Lung microvascular endothelial cell (primary cell): ENCODE measurements at regions not wholly inside any gene's neighbourhood (a gene's known extent, or its start where the extent isn't known, plus 50 kb on each side); places are given as distances from the start of the nearest gene placed in this dataset.

Experiments
- DNase-seq, 2 donors: peaks; one replicate each; pipeline versions ENCODE4 v3.0.0 to v3.0.0-alpha.2; 2010; ENCODE audit warnings: low read depth in 2 of 2

DNA sequence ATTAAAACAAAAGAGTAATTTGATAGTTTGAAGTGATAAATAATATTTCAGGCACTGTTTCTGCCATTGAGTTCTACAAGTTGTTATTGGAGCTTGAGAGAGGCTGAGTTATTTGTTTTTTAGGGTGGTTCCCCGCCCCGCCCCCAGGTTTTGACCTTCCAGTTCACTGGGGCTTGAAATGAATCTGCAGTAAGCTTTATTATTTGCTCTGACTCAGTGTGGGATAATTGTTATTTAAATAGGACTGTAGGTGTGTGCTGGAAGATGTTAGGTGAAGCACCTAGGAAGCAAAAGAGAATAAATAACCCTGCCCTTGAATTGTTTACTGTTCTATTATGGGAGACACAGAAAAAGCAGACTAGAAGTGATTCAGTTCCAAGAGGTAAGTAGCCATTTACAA is 81.2 kb upstream of the KCNIP4 start:
- no peak for DNase-seq

DNA sequence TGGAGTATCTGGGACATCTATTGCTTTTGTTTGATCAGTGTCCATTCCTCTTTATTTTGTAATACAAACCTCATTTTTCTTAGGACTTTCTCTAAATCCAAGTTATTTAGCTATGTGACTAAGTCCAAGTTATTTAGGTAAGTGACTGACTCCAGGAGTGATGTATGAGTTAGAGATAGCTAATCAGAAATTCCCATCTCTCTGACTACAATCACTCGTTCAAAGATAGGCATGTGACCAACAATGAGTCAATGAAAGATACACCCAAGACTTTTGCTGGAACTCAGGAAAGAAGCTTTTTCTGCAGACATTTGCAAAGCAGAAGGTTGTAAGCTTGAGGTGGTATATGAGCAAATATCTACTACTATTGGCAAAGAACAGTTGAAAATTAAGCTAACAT is 72.5 kb upstream of the KCNIP4 start:
- no peak for DNase-seq

DNA sequence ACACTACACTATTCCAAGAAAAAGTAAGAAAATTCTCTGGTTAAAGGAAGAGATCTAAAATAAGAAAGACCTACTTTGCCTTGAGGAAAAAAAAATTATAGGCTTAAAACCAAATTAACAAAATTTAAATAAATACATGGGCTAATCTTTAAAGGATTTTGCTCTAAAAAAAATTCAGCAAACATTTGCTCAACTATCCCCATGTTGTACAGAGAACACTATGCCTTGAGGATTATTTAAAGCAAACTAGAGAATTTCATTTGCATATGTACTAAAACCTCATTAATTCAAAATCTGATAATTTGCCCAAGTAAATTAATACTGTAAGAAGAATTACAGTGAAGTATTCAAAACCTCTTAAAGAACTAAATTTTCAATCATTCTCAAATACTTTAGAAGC is 71.6 kb upstream of the KCNIP4 start:
- DNase-seq: no peak

DNA sequence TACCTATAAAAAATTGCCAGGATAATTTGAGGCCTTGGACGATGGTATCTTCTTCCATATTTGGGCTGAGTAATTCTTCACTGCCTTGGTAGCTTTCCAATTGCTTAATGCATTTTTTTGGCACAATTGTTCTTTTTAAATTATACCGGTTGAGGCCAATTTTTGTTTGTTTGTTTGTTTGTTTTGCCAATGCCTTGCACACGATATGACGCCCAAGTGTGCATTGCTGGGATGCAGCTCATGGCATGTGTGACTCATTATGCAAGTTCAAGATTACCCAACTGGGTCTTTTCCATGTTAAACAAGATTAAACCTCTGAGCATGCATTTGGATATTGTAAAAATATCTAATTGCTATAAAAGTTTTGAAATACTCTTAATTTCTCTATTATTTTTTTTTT is 71.1 kb upstream of the KCNIP4 start:
- no peak for DNase-seq

DNA sequence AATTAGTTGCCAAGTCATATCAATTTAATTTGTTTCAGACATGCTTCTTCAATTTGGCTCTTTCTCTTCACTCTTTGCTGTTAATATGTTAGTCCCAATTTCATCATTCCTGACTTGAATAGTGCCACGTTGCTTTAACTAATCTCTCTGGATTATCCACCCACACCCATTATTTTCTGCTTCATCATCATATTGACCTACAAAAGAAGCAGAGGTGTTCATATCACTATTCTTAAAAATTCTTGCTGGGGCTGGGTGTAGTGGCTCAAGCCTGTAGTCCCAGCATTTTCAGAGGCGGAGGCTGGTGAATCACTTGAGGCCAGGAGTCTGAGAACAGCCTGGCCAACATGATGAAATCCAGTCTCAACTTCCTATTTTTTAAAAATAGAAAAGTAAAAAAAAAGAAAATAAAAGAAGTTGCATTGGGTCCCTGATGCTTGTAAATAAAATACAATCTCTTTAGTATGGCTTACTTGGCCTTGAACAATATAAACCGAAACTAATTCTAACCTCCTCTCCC is 65.7 kb upstream of the KCNIP4 start:
- DNase-seq: no peak

DNA sequence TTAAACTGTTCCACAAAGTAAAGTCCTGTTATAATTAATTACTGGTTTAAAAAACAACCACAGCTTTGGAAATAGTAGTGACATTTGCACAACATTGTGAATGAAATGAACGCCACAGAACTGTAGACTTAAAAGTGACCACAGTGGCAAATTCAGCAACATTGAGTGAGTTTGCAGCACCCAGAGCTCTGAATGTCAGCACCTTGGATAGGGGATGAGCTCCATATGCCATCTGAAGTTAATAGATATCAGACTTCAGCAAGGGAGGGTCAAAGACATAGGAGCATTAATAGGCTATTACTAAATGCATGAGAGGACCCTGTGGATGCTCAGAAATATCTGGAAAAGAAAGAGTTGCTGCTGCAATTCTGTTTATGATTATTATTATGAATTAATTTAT is 55.3 kb upstream of the KCNIP4 start:
- no peak for DNase-seq
